ENCODE measurements at regions not wholly inside any gene's neighbourhood (a gene's known extent, or its start where the extent isn't known, plus 50 kb on each side); places are given as distances from the start of the nearest gene placed in this dataset.
"Not testable (repeated sequence)": the region's sequence is repeated elsewhere in the genome, so short reads cannot be mapped to it uniquely, and the experiment has no call there.

DNA sequence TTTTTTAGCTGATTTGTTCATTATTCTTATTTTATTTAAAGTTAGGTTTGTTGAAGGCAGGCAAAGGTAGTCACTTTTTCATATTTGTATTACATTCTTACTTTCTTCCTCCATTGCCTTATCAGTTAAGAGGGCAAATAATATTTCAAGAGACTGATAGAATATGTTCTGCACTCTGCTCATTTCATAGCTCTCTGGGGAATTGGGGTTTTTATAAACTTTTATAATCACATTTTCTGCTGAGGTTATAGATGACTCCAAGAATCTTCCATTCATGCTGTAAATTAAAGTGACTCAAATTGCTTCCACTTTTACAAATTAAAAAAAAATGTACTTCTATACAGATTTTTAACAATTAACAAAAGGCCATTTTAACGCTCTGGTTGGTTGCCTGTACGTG is 142.9 kb upstream of the PLGLB2 start:
- not testable (repeated sequence) for DNase-seq (ENCODE audit: low read depth)

DNA sequence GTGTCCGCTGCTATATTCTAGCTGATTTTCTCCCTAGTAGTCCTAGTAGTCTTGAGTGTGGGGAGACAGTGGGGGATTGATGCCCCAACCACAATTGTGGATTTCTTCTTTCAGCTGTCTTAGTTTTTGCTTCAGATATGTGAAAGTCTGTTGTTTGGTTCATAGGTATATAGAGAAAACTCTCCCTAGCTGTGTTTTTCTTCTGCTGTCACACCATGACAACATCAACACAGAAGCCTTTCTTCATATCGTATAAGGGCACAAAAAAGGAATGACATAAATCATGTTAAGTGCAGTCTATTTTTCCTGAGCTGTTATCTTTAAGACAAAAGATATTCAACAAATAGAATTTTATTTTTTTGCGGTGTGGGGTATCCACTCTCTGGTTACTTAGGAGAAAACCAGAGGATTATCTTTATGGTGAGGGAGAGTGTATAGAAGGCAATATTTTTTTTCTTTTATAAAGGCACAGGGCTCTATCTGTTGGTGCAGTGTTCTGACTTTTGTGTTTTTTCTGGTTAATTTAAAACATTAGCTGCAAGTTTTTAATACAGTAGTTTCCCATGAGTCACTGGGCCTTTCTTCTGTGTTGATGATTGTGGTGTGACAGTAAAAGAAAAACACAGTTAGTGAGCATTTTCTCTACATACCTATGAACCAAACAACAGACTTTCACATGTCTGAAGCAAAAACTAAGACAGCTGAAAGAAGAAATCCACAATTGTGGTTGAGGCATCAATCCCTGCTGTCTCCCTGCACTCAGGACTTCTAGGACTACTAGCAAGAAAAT is 139.3 kb upstream of the PLGLB2 start:
- not testable (repeated sequence) for DNase-seq (ENCODE audit: low read depth)

DNA sequence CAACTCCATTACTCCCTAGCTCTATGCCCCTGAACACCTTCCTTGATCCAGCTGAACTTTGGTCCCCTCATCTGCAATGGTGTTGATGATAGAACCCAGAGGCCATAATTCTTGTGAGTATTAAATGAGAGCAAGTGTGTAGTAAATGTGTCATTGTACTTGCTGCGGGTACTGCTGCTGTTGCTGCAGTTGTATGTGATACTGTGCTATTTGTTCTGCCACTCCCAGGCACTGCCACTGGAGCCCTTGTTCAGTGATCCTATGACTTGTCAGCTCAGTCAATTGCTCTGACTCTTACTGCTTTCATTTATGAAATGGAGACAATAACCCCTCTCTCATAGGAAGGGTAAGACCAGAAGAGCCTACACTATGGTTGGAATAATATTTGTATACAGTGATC is 136.9 kb upstream of the PLGLB2 start:
- DNase-seq (ENCODE audit: low read depth): not testable (repeated sequence)

- not testable (repeated sequence) for DNase-seq (ENCODE audit: low read depth)
These were observed 136.5 kb upstream of the PLGLB2 start for GRCh38 chr2:87611416-87611815.

DNA sequence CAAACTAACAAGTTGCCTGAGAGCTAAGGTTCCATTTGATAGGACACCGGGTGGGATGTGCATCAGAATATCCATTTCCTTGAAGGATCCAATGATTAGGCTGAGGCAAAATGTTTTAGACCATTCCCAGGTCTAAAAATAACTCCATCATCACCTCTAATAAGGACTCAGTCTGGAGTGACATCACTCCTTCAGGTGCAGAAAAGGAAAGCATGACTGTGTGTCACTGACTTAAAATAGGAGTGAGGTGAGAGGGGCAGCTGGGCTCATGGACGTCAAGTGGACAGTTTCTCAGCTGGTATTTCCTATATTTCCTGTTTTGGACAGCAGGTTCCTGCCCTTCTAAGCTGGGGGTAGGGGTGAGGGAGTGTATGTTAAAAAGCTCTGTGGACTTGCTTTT is 135.9 kb upstream of the PLGLB2 start:
- not testable (repeated sequence) for DNase-seq (ENCODE audit: low read depth)

GRCh38 chr2:87614829-87615434 is 133.0 kb upstream of the PLGLB2 start:
- not testable (repeated sequence) for DNase-seq (ENCODE audit: low read depth)

- not testable (repeated sequence) for DNase-seq (ENCODE audit: low read depth)
These were observed 128.8 kb upstream of the PLGLB2 start for GRCh38 chr2:87619121-87619520.

DNA sequence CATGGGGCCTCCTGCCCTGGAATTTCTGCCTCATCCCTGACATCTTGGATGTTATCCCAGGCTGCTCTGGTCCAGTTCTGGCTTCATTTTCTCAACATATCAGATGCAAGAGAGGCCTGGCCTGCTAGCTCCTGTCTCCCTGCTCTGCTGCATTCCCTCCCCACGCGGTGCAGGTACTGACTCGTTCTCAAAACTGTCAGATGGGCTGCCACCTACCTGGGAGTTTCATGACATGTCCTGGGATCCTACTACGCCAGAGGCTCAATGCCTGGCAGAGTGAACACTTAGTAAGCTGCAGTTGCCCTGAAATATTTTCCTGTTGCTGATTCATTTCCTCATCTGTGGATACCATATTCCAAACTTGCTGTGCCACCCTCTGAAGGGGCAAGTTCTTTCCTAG is 126.7 kb upstream of the PLGLB2 start:
- not testable (repeated sequence) for DNase-seq (ENCODE audit: low read depth)

- not testable (repeated sequence) for DNase-seq (ENCODE audit: low read depth)
These were observed 125.2 kb upstream of the PLGLB2 start for GRCh38 chr2:87622720-87623119.

GRCh38 chr2:87629491-87630458 is 118.1 kb upstream of the PLGLB2 start:
- not testable (repeated sequence) for DNase-seq (ENCODE audit: low read depth)

DNA sequence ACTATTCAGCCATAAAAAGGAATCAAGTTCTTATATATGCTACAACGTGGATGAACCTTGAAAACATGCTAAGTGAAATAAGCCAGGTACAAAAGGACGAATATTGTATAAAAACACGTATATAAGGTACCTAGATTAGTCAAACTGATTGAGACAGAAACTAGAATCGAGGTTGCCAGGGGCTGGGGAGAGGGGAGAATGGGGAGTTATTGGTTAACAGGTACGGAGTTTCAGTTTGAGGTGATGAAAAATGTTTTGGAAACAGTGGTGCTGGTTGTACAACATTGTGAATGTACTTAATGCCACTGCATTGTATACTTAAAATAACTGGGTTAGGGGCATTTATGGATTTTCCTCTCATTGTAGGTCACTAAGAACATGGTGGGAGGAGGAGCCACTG is 117.0 kb upstream of the PLGLB2 start:
- not testable (repeated sequence) for DNase-seq (ENCODE audit: low read depth)

GRCh38 chr2:87631402-87631801 is 116.5 kb upstream of the PLGLB2 start:
- DNase-seq (ENCODE audit: low read depth): not testable (repeated sequence)

DNA sequence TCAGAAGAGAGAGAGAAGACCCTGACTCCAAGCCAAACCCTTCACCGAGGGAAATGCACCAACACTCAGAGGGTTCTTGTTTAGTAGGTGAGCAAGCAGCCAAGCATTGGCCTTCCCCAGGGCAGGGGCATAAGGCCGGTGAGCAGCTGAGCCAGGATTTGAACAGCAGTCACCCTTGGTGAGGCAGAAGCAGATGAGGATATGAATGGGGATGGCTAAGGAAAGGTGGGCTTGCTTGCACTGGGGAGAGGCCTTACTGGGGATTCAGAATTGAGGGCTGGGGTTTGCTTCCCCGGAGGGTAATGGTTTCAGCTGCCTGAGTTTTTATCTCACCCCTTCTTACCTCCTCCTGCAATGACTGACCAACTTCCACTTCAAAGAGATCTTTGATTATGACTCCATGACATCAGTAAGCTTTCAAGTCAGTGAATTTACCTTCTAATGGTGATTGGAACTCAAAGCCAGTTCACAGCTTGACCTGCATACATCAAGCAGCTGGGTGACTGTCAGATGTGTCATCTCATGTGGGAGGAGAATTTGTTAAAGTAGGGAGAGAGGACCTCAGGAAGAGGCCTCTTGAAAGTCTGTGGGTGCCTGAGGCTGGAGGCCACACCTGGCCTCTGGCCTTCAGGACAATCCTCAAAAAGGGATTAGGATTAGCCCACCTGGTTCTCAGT is 114.5 kb upstream of the PLGLB2 start:
- DNase-seq (ENCODE audit: low read depth): not testable (repeated sequence)

GRCh38 chr2:87634106-87634505 is 113.8 kb upstream of the PLGLB2 start:
- not testable (repeated sequence) for DNase-seq (ENCODE audit: low read depth)

DNA sequence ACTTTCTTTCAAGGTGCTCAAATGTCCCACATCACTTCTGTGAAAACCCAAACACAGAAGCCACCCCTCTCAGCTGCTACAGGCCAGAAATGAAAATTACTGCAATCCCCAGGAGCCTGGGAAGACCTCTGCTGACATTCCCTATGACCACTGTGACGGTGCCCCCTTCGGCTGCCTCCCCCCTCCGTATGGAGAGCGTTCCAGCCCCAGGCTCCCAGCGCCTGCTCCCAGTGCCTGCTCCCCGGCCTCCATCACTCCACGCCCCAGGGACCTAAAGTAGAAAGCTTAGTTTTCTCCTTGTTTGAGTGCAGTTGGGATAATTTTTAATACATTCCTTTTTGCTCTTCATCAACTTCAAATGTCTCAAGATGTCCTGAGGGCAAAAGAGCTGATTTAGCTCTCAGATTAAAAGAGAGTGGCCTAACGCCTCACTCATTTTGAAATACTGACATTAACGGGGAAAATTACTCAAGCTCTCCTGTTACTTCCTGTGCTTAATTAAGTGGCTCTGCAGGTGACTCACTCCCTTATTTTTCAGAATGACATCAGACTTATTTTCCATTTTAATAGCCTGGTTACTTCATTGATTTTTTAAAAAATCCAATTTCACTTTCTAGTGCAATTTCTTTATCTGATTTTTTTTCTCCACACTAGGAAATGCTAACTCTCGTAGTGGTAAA is 112.8 kb upstream of the PLGLB2 start:
- DNase-seq (ENCODE audit: low read depth): not testable (repeated sequence)

GRCh38 chr2:87636246-87636645 is 111.6 kb upstream of the PLGLB2 start:
- DNase-seq (ENCODE audit: low read depth): not testable (repeated sequence)

DNA sequence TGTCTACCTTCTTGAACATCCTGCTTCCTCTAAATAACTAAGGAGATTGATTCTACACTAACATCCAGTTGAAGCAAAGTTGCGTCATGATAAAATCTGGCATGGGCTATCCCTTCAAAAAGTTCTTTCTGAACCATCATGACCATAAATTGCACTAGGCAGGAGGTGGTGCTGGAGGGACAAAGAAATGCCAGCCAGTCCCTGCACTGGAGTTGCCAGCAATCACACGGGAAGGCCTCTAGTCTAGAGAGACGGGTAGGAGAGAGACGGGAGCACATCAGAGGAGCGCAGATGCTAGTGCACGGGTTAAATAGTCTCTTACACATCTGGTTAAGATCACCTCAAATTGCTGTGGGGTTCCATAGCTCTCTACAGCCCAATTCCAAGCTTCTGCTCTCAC is 111.2 kb upstream of the PLGLB2 start:
- not testable (repeated sequence) for DNase-seq (ENCODE audit: low read depth)

DNA sequence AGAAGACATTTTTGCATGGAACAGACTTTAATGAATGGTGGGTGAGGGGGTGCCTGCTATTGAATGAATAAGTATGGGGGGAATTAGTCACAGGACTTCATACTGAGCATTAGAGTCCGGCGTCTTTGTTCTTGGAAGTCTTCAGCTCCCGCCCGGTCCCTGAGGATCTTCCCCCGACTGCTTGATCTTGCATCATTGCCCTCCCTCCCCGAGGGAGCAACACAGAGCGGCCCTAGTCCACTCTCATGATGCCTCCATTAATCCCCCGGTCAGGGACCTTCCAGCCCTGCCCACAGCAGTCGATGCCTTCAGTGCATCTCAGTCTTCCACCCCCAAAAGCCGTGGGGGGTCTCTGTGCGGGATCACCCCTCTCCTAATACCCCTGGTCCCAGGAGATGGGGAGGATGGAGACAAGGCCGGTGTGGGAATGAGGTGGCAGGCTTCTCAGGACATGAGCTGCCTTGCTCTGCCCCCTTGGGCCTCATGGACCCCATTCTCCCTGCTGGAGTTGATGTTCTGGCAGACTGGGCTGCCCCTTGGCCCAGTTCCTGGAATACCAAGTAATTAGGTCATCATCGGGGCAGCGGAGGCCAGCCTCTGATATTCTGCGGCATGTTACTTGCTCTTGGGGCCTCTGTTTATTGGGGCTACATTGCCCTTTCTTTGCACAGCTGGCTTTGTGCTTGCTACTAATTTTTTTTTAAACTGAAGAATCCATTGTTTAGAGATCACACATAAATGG is 110.5 kb upstream of the PLGLB2 start:
- not testable (repeated sequence) for DNase-seq (ENCODE audit: low read depth)

GRCh38 chr2:87638114-87638807 is 109.6 kb upstream of the PLGLB2 start:
- not testable (repeated sequence) for DNase-seq (ENCODE audit: low read depth)
